GM12872 (cell line): ENCODE measurements at regions not wholly inside any gene's neighbourhood (a gene's known extent, or its start where the extent isn't known, plus 50 kb on each side); places are given as distances from the start of the nearest gene placed in this dataset.

ENCODE experiments used
- CTCF ChIP-seq: IDR thresholded peaks from 3 replicates; pipeline ENCODE4 v1.5.1; 2011; ENCODE audit warnings: low read depth, mild to moderate bottlenecking, low read length, moderate library complexity; ENCODE audit not compliant: insufficient read depth

- TF ChIP-seq CTCF, result no peak
Measured at GRCh38 chrX:110600745-110601310, 194.8 kb downstream of the CHRDL1 start.

- no peak for TF ChIP-seq CTCF
Measured at GRCh38 chrX:110614596-110614995, 181.0 kb downstream of the CHRDL1 start.
